K562 (cell line): ENCODE measurements at regions not wholly inside any gene's neighbourhood (a gene's known extent, or its start where the extent isn't known, plus 50 kb on each side); places are given as distances from the start of the nearest gene placed in this dataset.

Experiments
- ARHGAP35 ChIP-seq: fragments of 450-650 bp; IDR thresholded peaks from 2 replicates; pipeline ENCODE4 v1.6.1; 2018; ENCODE audit not compliant: partially characterized antibody
- CTCF ChIP-seq, 3 experiments: IDR thresholded peaks in 2 of 3; conservative IDR thresholded peaks in 1 of 3; 2 replicates each; pipeline ENCODE4 v1.5.1; 2011 to 2012; ENCODE audit warnings: low read length in 3 of 3, mild to moderate bottlenecking in 3 of 3, control low read depth in 2 of 3, improper control_type of control experiment in 1 of 3, inconsistent platforms in 1 of 3, low read depth in 1 of 3, mixed read lengths in 1 of 3, moderate library complexity in 1 of 3; ENCODE audit not compliant: insufficient read depth in 2 of 3
- EP300 ChIP-seq: IDR thresholded peaks from 2 replicates; pipeline ENCODE4 v1.6.1; 2012; ENCODE audit warnings: low read length, improper control_type of control experiment
- HNRNPLL ChIP-seq: fragments of 200-400 bp; formaldehyde crosslinking; IDR thresholded peaks from 2 replicates; pipeline ENCODE4 v1.6.1; 2017; ENCODE audit warnings: low read length, low read depth, mild to moderate bottlenecking; ENCODE audit not compliant: poor library complexity, severe bottlenecking
- MCM7 ChIP-seq, 2 experiments: fragments of 450-650 bp; IDR thresholded peaks; 2 replicates each; pipeline ENCODE4 v1.6.1; 2016 to 2018
- SMARCE1 ChIP-seq: fragments of 450-650 bp; IDR thresholded peaks from 2 replicates; pipeline ENCODE4 v1.7.1; 2016; ENCODE audit warnings: mild to moderate bottlenecking
- TF ChIP-seq, protein P1 (sequence below): sonication (generic); formaldehyde crosslinking; IDR thresholded peaks from 2 replicates; pipeline ENCODE4 v1.9.0; 2022; ENCODE audit warnings: mild to moderate bottlenecking, missing genetic modification reagents

- TF ChIP-seq, protein P1, sequence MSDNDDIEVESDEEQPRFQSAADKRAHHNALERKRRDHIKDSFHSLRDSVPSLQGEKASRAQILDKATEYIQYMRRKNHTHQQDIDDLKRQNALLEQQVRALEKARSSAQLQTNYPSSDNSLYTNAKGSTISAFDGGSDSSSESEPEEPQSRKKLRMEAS (CRISPR knock-in tag), result no peak
- TF ChIP-seq CTCF (IDR thresholded peaks at IDR 0.05 in 2 of 3, conservative IDR thresholded peaks at IDR 0.05 in 1 of 3; ENCODE audit: insufficient read depth in 2 of 3, low read depth in 1 of 3, low read length in 3 of 3) (no peak), MCM7 (IDR thresholded peaks at IDR 0.05) (no peak), HNRNPLL (no peak), ARHGAP35 (no peak), EP300 (no peak), SMARCE1 (no peak)
These were observed 573.7 kb downstream of the BCL11B start for GRCh38 chr14:98698341-98698740.
